Neural progenitor cell (in vitro differentiated cells): ENCODE measurements at regions not wholly inside any gene's neighbourhood (a gene's known extent, or its start where the extent isn't known, plus 50 kb on each side); places are given as distances from the start of the nearest gene placed in this dataset.

Experiments used
- CTCF ChIP-seq: fragments of 200-600 bp; sonication (generic); IDR thresholded peaks from 2 replicates; pipeline ENCODE4 v1.5.1; 2017; ENCODE audit warnings: antibody characterized with exemption, mild to moderate bottlenecking
- EZH2 ChIP-seq: fragments of 200-600 bp; sonication (generic); IDR thresholded peaks from 2 replicates; pipeline ENCODE4 v1.6.1; 2017; ENCODE audit warnings: antibody characterized with exemption, mild to moderate bottlenecking, moderate library complexity
- EZH2phosphoT487 ChIP-seq: fragments of 200-600 bp; sonication (generic); IDR thresholded peaks from 2 replicates; pipeline ENCODE4 v1.6.1; 2017; ENCODE audit warnings: antibody characterized with exemption

GRCh38 chr5:162436055-162436454 is 368.5 kb downstream of the GABRG2 start:
- TF ChIP-seq CTCF = no peak
- TF ChIP-seq EZH2 = no peak
- TF ChIP-seq EZH2phosphoT487 = no peak
